Body of pancreas (tissue), 4 donors: ENCODE measurements at regions not wholly inside any gene's neighbourhood (a gene's known extent, or its start where the extent isn't known, plus 50 kb on each side); places are given as distances from the start of the nearest gene placed in this dataset.

Experiments
- ATAC-seq: fragments of 150-250 bp; one replicate; pipeline ENCODE4 v1.9.1; 2016
- DNase-seq, 4 donors: peaks; one replicate each; pipeline ENCODE4 v3.0.0-alpha.2; 2019
- H3K27ac ChIP-seq, 4 donors: fragments of 200-600 bp; sonication (generic); 1 replicate in 3 of 4; 2 replicates in 1 of 4; pipeline versions ENCODE4 v1.5.1 to v1.6.1; 2016 to 2019; ENCODE audit warnings: mild to moderate bottlenecking in 1 of 4, mixed read lengths in 1 of 4, moderate library complexity in 1 of 4
- H3K27me3 ChIP-seq, 2 donors: fragments of 200-600 bp; sonication (generic); one replicate each; pipeline ENCODE4 v1.6.0; 2016; ENCODE audit warnings: mild to moderate bottlenecking in 1 of 2
- H3K36me3 ChIP-seq, 2 donors: fragments of 200-600 bp; sonication (generic); replicated peaks in 1 of 2; 2 replicates each; pipeline ENCODE4 v1.5.1; 2016; ENCODE audit warnings: low read depth in 2 of 2; ENCODE audit not compliant: insufficient read depth in 1 of 2
- H3K4me1 ChIP-seq: fragments of 200-600 bp; sonication (generic); one replicate; pipeline ENCODE4 v1.6.0; 2016
- H3K4me3 ChIP-seq, 2 donors: fragments of 200-600 bp; sonication (generic); 1 replicate in 1 of 2; 2 replicates in 1 of 2; pipeline ENCODE4 v1.5.1; 2016 to 2019
- H3K9me3 ChIP-seq, 3 donors: fragments of 200-600 bp; sonication (generic); 1 replicate in 2 of 3; 2 replicates in 1 of 3; pipeline ENCODE4 v1.5.1; 2016
- POLR2A ChIP-seq, 3 donors: fragments of 450-650 bp; IDR thresholded peaks; one replicate each; pipeline ENCODE4 v1.6.1; 2016; ENCODE audit warnings: antibody characterized with exemption in 3 of 3, mild to moderate bottlenecking in 2 of 3
- WGBS, 2 donors: methylation state at CpG; one replicate each; pipeline ENCODE4 v1.1.5; 2017; 5-methylcytosine and 5-hydroxymethylcytosine counted together
- intact Hi-C: fragments of 100-400 bp; cut with DNase I; formaldehyde crosslinking; loops from one replicate; pipeline ENCODE4 v1.15.1; 2023
- TF ChIP-seq, protein P1 (sequence below), 7 experiments: fragments of 450-650 bp in 4 of 7; fragments of 200-600 bp in 3 of 7; sonication (generic) in 3 of 7; IDR thresholded peaks; one replicate each; pipeline ENCODE4 v1.5.1; 2016 to 2019; ENCODE audit warnings: antibody characterized with exemption in 7 of 7

DNA sequence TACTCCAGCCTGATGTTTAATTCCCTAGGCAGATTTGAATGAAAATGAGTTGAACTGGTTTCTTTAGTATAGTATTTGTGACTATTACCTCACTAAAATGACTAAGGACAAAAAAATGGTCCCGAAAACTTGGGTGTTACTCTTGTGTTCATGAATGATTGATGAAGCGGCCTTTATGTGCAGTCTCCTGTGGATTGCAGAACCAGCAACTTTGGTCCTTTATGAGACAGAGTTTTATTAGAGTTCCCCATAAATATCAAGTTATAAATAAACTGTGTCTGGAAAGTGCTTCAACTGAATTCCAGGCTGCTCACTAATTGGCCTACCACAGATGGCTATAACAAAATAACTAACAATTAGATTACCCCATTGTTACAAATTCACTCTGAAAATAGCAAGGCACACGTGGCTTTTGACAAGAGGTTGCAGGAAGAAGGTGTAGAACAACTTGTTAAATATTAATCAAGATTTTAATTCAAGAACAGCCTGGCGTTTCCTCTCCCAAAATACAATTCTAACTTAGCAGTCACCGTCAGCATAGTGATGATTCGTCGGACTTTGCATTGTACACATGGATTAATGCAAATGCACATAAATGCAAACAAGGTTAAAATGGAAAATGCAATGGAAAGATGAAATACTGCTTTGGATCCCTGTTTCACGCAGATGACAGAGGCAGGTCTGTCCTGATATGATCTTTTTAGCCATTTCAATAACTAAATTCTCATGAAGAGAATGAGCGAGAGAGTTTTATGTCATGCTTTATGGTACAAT lies 567.3 kb upstream of the ZNF717 start:
- intact Hi-C loops = no loop called here
- WGBS, 2 donors = 46 to 51% methylated on average over 9 of the region's 9 CpGs
- Histone ChIP-seq H3K27me3 (no peaks in the 10 kb centered on the region), H3K36me3 (no peaks in the 10 kb centered on the region), H3K4me3 (no peak overlapping the region), H3K9me3 (no peaks in the 10 kb centered on the region), H3K4me1 (no peaks in the 10 kb centered on the region), H3K27ac (no peak overlapping the region)
- TF ChIP-seq POLR2A (IDR thresholded peaks at IDR 0.05) = no peak
- TF ChIP-seq, protein P1, sequence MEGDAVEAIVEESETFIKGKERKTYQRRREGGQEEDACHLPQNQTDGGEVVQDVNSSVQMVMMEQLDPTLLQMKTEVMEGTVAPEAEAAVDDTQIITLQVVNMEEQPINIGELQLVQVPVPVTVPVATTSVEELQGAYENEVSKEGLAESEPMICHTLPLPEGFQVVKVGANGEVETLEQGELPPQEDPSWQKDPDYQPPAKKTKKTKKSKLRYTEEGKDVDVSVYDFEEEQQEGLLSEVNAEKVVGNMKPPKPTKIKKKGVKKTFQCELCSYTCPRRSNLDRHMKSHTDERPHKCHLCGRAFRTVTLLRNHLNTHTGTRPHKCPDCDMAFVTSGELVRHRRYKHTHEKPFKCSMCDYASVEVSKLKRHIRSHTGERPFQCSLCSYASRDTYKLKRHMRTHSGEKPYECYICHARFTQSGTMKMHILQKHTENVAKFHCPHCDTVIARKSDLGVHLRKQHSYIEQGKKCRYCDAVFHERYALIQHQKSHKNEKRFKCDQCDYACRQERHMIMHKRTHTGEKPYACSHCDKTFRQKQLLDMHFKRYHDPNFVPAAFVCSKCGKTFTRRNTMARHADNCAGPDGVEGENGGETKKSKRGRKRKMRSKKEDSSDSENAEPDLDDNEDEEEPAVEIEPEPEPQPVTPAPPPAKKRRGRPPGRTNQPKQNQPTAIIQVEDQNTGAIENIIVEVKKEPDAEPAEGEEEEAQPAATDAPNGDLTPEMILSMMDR (IDR thresholded peaks at IDR 0.05) = no peak
- ATAC-seq (no peak), DNase-seq (no peak)

DNA sequence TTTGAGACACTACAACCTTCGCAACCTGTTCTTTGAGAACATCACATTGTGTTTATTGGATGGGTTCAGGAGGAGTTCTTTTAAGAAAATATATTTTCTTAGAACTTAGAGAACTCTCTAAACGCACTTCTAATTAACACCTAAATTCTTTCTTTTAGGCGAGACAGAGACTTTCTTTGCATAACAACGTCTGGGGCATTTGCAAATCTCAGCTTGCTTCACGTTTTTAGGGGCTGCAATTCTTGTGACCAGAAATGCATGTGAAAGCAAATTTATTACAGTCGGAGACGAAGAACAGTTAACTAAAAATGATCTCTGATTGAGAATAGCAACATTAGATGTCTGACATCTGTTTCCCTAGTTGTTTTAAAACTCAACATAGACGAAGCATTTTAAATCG lies 568.3 kb upstream of the ZNF717 start:
- Histone ChIP-seq H3K27me3 (no peaks in the 10 kb centered on the region), H3K4me3 (no peak overlapping the region), H3K36me3 (no peaks in the 10 kb centered on the region), H3K9me3 (no peaks in the 10 kb centered on the region), H3K4me1 (no peaks in the 10 kb centered on the region), H3K27ac (no peak overlapping the region)
- intact Hi-C loops = no loop called here
- DNase-seq (no peak), ATAC-seq (no peak)
- 50 to 60% methylated on average over 9 of the region's 9 CpGs for WGBS, 2 donors
- TF ChIP-seq, protein P1 (IDR thresholded peaks at IDR 0.05) = no peak
- no peak for TF ChIP-seq POLR2A (IDR thresholded peaks at IDR 0.05)

DNA sequence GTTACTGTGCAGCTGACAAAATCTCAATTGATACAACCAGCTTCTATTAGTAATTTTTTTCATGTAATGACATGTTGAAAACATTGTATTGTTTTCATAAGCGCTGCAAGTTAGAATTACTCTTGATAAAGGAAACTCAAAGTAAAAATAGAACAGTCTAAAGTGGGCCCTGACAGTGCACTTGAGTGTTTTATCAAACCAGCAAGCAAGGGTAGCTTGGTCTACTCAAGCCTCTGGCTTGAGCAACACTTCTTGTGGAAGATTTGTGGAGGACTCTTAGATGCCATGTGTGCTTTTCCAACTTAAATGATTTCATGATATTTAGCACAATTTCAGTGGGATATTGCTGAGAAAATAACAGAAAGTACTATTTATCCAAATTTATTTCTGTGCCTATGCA lies 575.7 kb upstream of the ZNF717 start:
- no peaks in the 10 kb centered on the region for H3K27me3 ChIP-seq
- H3K9me3 ChIP-seq = no peaks in the 10 kb centered on the region
- no peak overlapping the region for H3K27ac ChIP-seq
- DNase-seq = no peak
- H3K4me1 ChIP-seq = no peaks in the 10 kb centered on the region
- H3K4me3 ChIP-seq = no peak overlapping the region
- 62 to 68% methylated on average over 1 of the region's 1 CpG for WGBS, 2 donors
- no peaks in the 10 kb centered on the region for H3K36me3 ChIP-seq
- intact Hi-C loops = no loop called here
- no peak for ATAC-seq
- TF ChIP-seq, protein P1 (IDR thresholded peaks at IDR 0.05) = no peak
- no peak for TF ChIP-seq POLR2A (IDR thresholded peaks at IDR 0.05)

DNA sequence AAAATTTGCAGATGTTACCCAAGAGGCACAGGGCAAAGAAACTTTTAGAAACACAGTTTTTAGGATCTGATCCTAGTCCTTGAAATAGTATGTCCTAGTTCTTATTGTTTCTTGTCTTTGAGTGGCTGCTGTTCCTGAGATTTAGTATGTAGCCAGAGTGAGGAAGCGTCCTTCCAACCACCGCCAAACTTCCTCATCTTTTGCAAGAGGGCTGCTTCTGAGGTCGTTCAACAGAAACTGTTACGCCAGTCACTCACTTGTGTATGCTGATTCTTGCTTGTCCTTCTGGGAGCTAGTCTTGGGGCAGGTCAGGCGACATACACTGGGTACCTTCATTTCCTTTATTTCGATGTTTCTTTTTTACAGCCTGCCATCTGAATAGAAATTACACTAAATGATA lies 577.3 kb upstream of the ZNF717 start:
- Histone ChIP-seq H3K36me3 (no peaks in the 10 kb centered on the region), H3K9me3 (no peaks in the 10 kb centered on the region), H3K27me3 (no peaks in the 10 kb centered on the region), H3K27ac (no peak overlapping the region), H3K4me1 (no peaks in the 10 kb centered on the region), H3K4me3 (no peak overlapping the region)
- intact Hi-C loops = no loop called here
- WGBS, 2 donors = 74 to 81% methylated on average over 6 of the region's 6 CpGs
- ATAC-seq (no peak), DNase-seq (no peak)
- TF ChIP-seq POLR2A (IDR thresholded peaks at IDR 0.05) = no peak
- TF ChIP-seq, protein P1 (IDR thresholded peaks at IDR 0.05) = no peak

DNA sequence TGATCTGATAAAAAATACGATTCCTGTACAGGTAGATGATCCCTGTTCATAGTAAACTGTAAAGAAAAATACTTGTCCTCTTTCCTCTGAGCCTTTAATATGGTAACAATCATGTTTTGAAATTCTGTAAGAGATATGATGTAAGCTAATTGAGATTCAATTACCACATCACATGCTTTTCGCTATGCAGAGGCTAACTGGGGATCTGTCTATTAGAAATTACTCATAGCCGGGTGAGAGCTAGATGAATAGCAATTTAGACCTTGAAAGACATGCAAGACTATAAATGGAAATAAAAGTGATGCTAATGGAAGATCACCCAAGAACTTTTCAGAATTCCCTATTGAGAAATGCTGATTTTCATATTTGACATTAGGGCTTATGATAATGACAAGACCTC lies 579.9 kb upstream of the ZNF717 start:
- ATAC-seq (no peak), DNase-seq (no peak)
- WGBS, 2 donors = 74 to 76% methylated on average over 3 of the region's 3 CpGs
- Histone ChIP-seq H3K4me1 (no peaks in the 10 kb centered on the region), H3K9me3 (no peaks in the 10 kb centered on the region), H3K27ac (no peak overlapping the region), H3K4me3 (no peak overlapping the region), H3K36me3 (no peaks in the 10 kb centered on the region), H3K27me3 (no peaks in the 10 kb centered on the region)
- TF ChIP-seq, protein P1 (IDR thresholded peaks at IDR 0.05) = no peak
- no peak for TF ChIP-seq POLR2A (IDR thresholded peaks at IDR 0.05)
- intact Hi-C loops = no loop called here
